ENCODE measurements at regions not wholly inside any gene's neighbourhood (a gene's known extent, or its start where the extent isn't known, plus 50 kb on each side); places are given as distances from the start of the nearest gene placed in this dataset.
"Not testable (repeated sequence)": the region's sequence is repeated elsewhere in the genome, so short reads cannot be mapped to it uniquely, and the experiment has no call there.

GRCh38 chr16:65376601-65377000, 254.7 kb upstream of the CDH11 start:
- 91 to 99% methylated on average over 3 of the region's 3 CpGs for WGBS, 2 experiments
- Histone ChIP-seq H3K27ac (ENCODE audit: insufficient read depth, low read depth, low read length, poor library complexity, severe bottlenecking) (no peak overlapping the region), H3K9me3 (ENCODE audit: control insufficient read depth, low read length) (no peaks in the 10 kb centered on the region), H3K4me1 (ENCODE audit: control insufficient read depth, insufficient read depth, low read length) (peaks cover 7% of the 10 kb centered on the region), H3K36me3 (ENCODE audit: control insufficient read depth, insufficient read depth, low read length) (no peaks in the 10 kb centered on the region), H3K4me3 (ENCODE audit: insufficient read depth, low read depth, low read length) (no peak overlapping the region), H3K27me3 (ENCODE audit: control insufficient read depth, insufficient read depth, low read length, poor library complexity, severe bottlenecking) (no peaks in the 10 kb centered on the region)

GRCh38 chr16:65375651-65376050, 253.8 kb upstream of the CDH11 start:
- 81 to 100% methylated on average over 1 of the region's 1 CpG for WGBS, 2 experiments

GRCh38 chr16:65373097-65373496, 251.2 kb upstream of the CDH11 start:
- no peaks in the 10 kb centered on the region for H3K27me3 ChIP-seq (ENCODE audit: control insufficient read depth, insufficient read depth, low read length, poor library complexity, severe bottlenecking)
- WGBS, 2 experiments = 83 to 86% methylated on average over 3 of the region's 3 CpGs
- H3K9me3 ChIP-seq (ENCODE audit: control insufficient read depth, low read length) = no peaks in the 10 kb centered on the region
- no peak overlapping the region for H3K4me3 ChIP-seq (ENCODE audit: insufficient read depth, low read depth, low read length)
- no peaks in the 10 kb centered on the region for H3K36me3 ChIP-seq (ENCODE audit: control insufficient read depth, insufficient read depth, low read length)
- H3K27ac ChIP-seq (ENCODE audit: insufficient read depth, low read depth, low read length, poor library complexity, severe bottlenecking) = no peak overlapping the region
- peaks cover 7% of the 10 kb centered on the region for H3K4me1 ChIP-seq (ENCODE audit: control insufficient read depth, insufficient read depth, low read length)

More at GRCh38 chr16:65375651-65376050, 253.8 kb upstream of the CDH11 start:
- no peak overlapping the region for H3K27ac ChIP-seq (ENCODE audit: insufficient read depth, low read depth, low read length, poor library complexity, severe bottlenecking)
- no peaks in the 10 kb centered on the region for H3K9me3 ChIP-seq (ENCODE audit: control insufficient read depth, low read length)
- no peaks in the 10 kb centered on the region for H3K27me3 ChIP-seq (ENCODE audit: control insufficient read depth, insufficient read depth, low read length, poor library complexity, severe bottlenecking)
- H3K4me1 ChIP-seq (ENCODE audit: control insufficient read depth, insufficient read depth, low read length) = peaks cover 7% of the 10 kb centered on the region
- H3K36me3 ChIP-seq (ENCODE audit: control insufficient read depth, insufficient read depth, low read length) = no peaks in the 10 kb centered on the region
- no peak overlapping the region for H3K4me3 ChIP-seq (ENCODE audit: insufficient read depth, low read depth, low read length)

- Histone ChIP-seq H3K4me3 (ENCODE audit: insufficient read depth, low read depth, low read length) (no peak overlapping the region), H3K27ac (ENCODE audit: insufficient read depth, low read depth, low read length, poor library complexity, severe bottlenecking) (no peak overlapping the region), H3K9me3 (ENCODE audit: control insufficient read depth, low read length) (no peaks in the 10 kb centered on the region), H3K4me1 (ENCODE audit: control insufficient read depth, insufficient read depth, low read length) (peaks cover 7% of the 10 kb centered on the region), H3K27me3 (ENCODE audit: control insufficient read depth, insufficient read depth, low read length, poor library complexity, severe bottlenecking) (no peaks in the 10 kb centered on the region), H3K36me3 (ENCODE audit: control insufficient read depth, insufficient read depth, low read length) (no peaks in the 10 kb centered on the region)
Measured at GRCh38 chr16:65372171-65372570, 250.3 kb upstream of the CDH11 start.

- no peak overlapping the region for H3K27ac ChIP-seq (ENCODE audit: insufficient read depth, low read depth, low read length, poor library complexity, severe bottlenecking)
- H3K36me3 ChIP-seq (ENCODE audit: control insufficient read depth, insufficient read depth, low read length) = no peaks in the 10 kb centered on the region
- WGBS, 2 experiments = 89 to 94% methylated on average over 9 of the region's 9 CpGs
Measured at GRCh38 chr16:65365732-65366715, 244.2 kb upstream of the CDH11 start.

GRCh38 chr16:65356721-65357120, 234.9 kb upstream of the CDH11 start:
- not testable (repeated sequence) for H3K4me1 ChIP-seq (ENCODE audit: control insufficient read depth, insufficient read depth, low read length); H3K4me3 ChIP-seq (ENCODE audit: insufficient read depth, low read depth, low read length); H3K27me3 ChIP-seq (ENCODE audit: control insufficient read depth, insufficient read depth, low read length, poor library complexity, severe bottlenecking); H3K9me3 ChIP-seq (ENCODE audit: control insufficient read depth, low read length); H3K27ac ChIP-seq (ENCODE audit: insufficient read depth, low read depth, low read length, poor library complexity, severe bottlenecking); H3K36me3 ChIP-seq (ENCODE audit: control insufficient read depth, insufficient read depth, low read length)
- WGBS, 2 experiments = 93 to 96% methylated on average over 14 of the region's 14 CpGs

More at GRCh38 chr16:65365732-65366715, 244.2 kb upstream of the CDH11 start:
- Histone ChIP-seq H3K4me3 (ENCODE audit: insufficient read depth, low read depth, low read length) (no peak overlapping the region), H3K9me3 (ENCODE audit: control insufficient read depth, low read length) (no peaks in the 10 kb centered on the region), H3K27me3 (ENCODE audit: control insufficient read depth, insufficient read depth, low read length, poor library complexity, severe bottlenecking) (no peaks in the 10 kb centered on the region), H3K4me1 (ENCODE audit: control insufficient read depth, insufficient read depth, low read length) (no peaks in the 10 kb centered on the region)

GRCh38 chr16:65355706-65356105, 233.8 kb upstream of the CDH11 start:
- no peaks in the 10 kb centered on the region for H3K4me1 ChIP-seq (ENCODE audit: control insufficient read depth, insufficient read depth, low read length)
- H3K4me3 ChIP-seq (ENCODE audit: insufficient read depth, low read depth, low read length) = no peak overlapping the region
- no peak overlapping the region for H3K27ac ChIP-seq (ENCODE audit: insufficient read depth, low read depth, low read length, poor library complexity, severe bottlenecking)
- no peaks in the 10 kb centered on the region for H3K36me3 ChIP-seq (ENCODE audit: control insufficient read depth, insufficient read depth, low read length)
- H3K9me3 ChIP-seq (ENCODE audit: control insufficient read depth, low read length) = peaks cover 4% of the 10 kb centered on the region
- no peaks in the 10 kb centered on the region for H3K27me3 ChIP-seq (ENCODE audit: control insufficient read depth, insufficient read depth, low read length, poor library complexity, severe bottlenecking)

GRCh38 chr16:65353183-65353582, 231.3 kb upstream of the CDH11 start:
- Histone ChIP-seq H3K9me3 (ENCODE audit: control insufficient read depth, low read length) (peaks cover 4% of the 10 kb centered on the region), H3K36me3 (ENCODE audit: control insufficient read depth, insufficient read depth, low read length) (no peaks in the 10 kb centered on the region), H3K27ac (ENCODE audit: insufficient read depth, low read depth, low read length, poor library complexity, severe bottlenecking) (no peak overlapping the region), H3K4me1 (ENCODE audit: control insufficient read depth, insufficient read depth, low read length) (no peaks in the 10 kb centered on the region), H3K27me3 (ENCODE audit: control insufficient read depth, insufficient read depth, low read length, poor library complexity, severe bottlenecking) (no peaks in the 10 kb centered on the region), H3K4me3 (ENCODE audit: insufficient read depth, low read depth, low read length) (no peak overlapping the region)
- WGBS, 2 experiments = 100% methylated on average over 1 of the region's 1 CpG; no CpG with 5 or more reads in 1 of the 2 experiments

- H3K36me3 ChIP-seq (ENCODE audit: control insufficient read depth, insufficient read depth, low read length) = no peaks in the 10 kb centered on the region
- H3K4me3 ChIP-seq (ENCODE audit: insufficient read depth, low read depth, low read length) = no peak overlapping the region
- no peak overlapping the region for H3K27ac ChIP-seq (ENCODE audit: insufficient read depth, low read depth, low read length, poor library complexity, severe bottlenecking)
- WGBS, 2 experiments = 96% methylated on average over 7 of the region's 7 CpGs
- H3K27me3 ChIP-seq (ENCODE audit: control insufficient read depth, insufficient read depth, low read length, poor library complexity, severe bottlenecking) = no peaks in the 10 kb centered on the region
- H3K9me3 ChIP-seq (ENCODE audit: control insufficient read depth, low read length) = no peaks in the 10 kb centered on the region
- no peaks in the 10 kb centered on the region for H3K4me1 ChIP-seq (ENCODE audit: control insufficient read depth, insufficient read depth, low read length)
Measured at GRCh38 chr16:65349626-65350025, 227.8 kb upstream of the CDH11 start.

GRCh38 chr16:65343556-65343955, 221.7 kb upstream of the CDH11 start:
- H3K4me3 ChIP-seq (ENCODE audit: insufficient read depth, low read depth, low read length) = no peak overlapping the region
- no peaks in the 10 kb centered on the region for H3K27me3 ChIP-seq (ENCODE audit: control insufficient read depth, insufficient read depth, low read length, poor library complexity, severe bottlenecking)
- H3K27ac ChIP-seq (ENCODE audit: insufficient read depth, low read depth, low read length, poor library complexity, severe bottlenecking) = no peak overlapping the region
- no peaks in the 10 kb centered on the region for H3K36me3 ChIP-seq (ENCODE audit: control insufficient read depth, insufficient read depth, low read length)
- no peaks in the 10 kb centered on the region for H3K9me3 ChIP-seq (ENCODE audit: control insufficient read depth, low read length)
- WGBS, 2 experiments = 92% methylated on average over 2 of the region's 2 CpGs; no CpG with 5 or more reads in 1 of the 2 experiments
- H3K4me1 ChIP-seq (ENCODE audit: control insufficient read depth, insufficient read depth, low read length) = no peaks in the 10 kb centered on the region

All from ectodermal cell (in vitro differentiated cells).